ENCODE measurements at regions not wholly inside any gene's neighbourhood (a gene's known extent, or its start where the extent isn't known, plus 50 kb on each side); places are given as distances from the start of the nearest gene placed in this dataset.

GRCh38 chr15:35168464-35168863, 83.4 kb upstream of the NANOGP8 start:
- Histone ChIP-seq H3K36me3 (ENCODE audit: control insufficient read depth, insufficient read depth, low read length) (no peaks in the 10 kb centered on the region), H3K4me1 (ENCODE audit: control insufficient read depth, extremely low read depth, insufficient read depth, low read length) (peaks cover 9% of the 10 kb centered on the region), H4K20me1 (ENCODE audit: control insufficient read depth, extremely low read depth, insufficient read depth, low read length) (no peaks in the 10 kb centered on the region), H3K27ac (ENCODE audit: insufficient read depth, low read length) (no peak overlapping the region), H2AFZ (ENCODE audit: low read length) (no peak overlapping the region), H3K27me3 (ENCODE audit: control insufficient read depth, insufficient read depth, low read length) (no peaks in the 10 kb centered on the region), H3K79me2 (ENCODE audit: control insufficient read depth, insufficient read depth, low read length) (no peaks in the 10 kb centered on the region), H3K9ac (ENCODE audit: insufficient read depth, low read length) (no peak overlapping the region), H3K9me3 (ENCODE audit: control insufficient read depth, insufficient read depth, low read depth, low read length) (no peaks in the 10 kb centered on the region), H3K4me3 (replicated peaks in 1 of 4; ENCODE audit: control extremely low read depth in 1 of 4, insufficient read depth in 1 of 4, low read depth in 3 of 4, low read length in 4 of 4) (peak overlapping the region in 1 of 4 experiments; percentile 25), H3K4me2 (ENCODE audit: extremely low read depth, insufficient read depth, low read length) (peak overlapping the region; percentile 0)
- DNase-seq (ENCODE audit: low read depth in 2 of 2), result peak; percentile 83
- TF ChIP-seq CTCF (conservative IDR thresholded peaks at IDR 0.05 in 1 of 2, IDR thresholded peaks at IDR 0.05 in 1 of 2; ENCODE audit: low read depth in 1 of 2, low read length in 2 of 2) (no peak), EZH2 (IDR thresholded peaks at IDR 0.05; ENCODE audit: low read length, missing control alignments) (no peak)

DNA sequence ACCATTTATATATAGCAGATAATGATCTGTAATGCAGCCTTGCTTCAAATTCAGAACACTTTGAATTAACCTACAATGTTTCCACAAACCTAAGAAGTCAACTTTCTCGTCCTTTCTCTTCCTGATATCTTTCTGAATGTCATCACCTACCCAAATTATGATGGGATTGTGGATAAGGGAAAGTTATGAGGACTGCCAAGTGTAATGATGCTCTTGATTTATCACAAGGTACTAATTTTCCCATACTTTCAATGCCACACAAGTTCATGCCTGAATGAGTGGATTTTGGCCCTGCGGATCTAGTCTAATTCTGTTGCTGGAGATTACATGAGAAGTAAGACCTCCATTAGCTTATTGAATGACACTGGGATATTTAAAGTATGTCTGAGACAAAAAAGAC, 82.6 kb upstream of the NANOGP8 start:
- Histone ChIP-seq H4K20me1 (ENCODE audit: control insufficient read depth, extremely low read depth, insufficient read depth, low read length) (no peaks in the 10 kb centered on the region), H3K4me3 (replicated peaks in 1 of 4; ENCODE audit: control extremely low read depth in 1 of 4, insufficient read depth in 1 of 4, low read depth in 3 of 4, low read length in 4 of 4) (no peak overlapping the region), H3K27me3 (ENCODE audit: control insufficient read depth, insufficient read depth, low read length) (no peaks in the 10 kb centered on the region), H3K36me3 (ENCODE audit: control insufficient read depth, insufficient read depth, low read length) (no peaks in the 10 kb centered on the region), H3K4me2 (ENCODE audit: extremely low read depth, insufficient read depth, low read length) (no peak overlapping the region), H2AFZ (ENCODE audit: low read length) (no peak overlapping the region), H3K27ac (ENCODE audit: insufficient read depth, low read length) (no peak overlapping the region), H3K9me3 (ENCODE audit: control insufficient read depth, insufficient read depth, low read depth, low read length) (no peaks in the 10 kb centered on the region), H3K9ac (ENCODE audit: insufficient read depth, low read length) (no peak overlapping the region), H3K4me1 (ENCODE audit: control insufficient read depth, extremely low read depth, insufficient read depth, low read length) (peaks cover 9% of the 10 kb centered on the region), H3K79me2 (ENCODE audit: control insufficient read depth, insufficient read depth, low read length) (no peaks in the 10 kb centered on the region)
- no peak for TF ChIP-seq CTCF (conservative IDR thresholded peaks at IDR 0.05 in 1 of 2, IDR thresholded peaks at IDR 0.05 in 1 of 2; ENCODE audit: low read depth in 1 of 2, low read length in 2 of 2)
- TF ChIP-seq EZH2 (IDR thresholded peaks at IDR 0.05; ENCODE audit: low read length, missing control alignments), result no peak
- no peak for DNase-seq (ENCODE audit: low read depth in 2 of 2)

DNA sequence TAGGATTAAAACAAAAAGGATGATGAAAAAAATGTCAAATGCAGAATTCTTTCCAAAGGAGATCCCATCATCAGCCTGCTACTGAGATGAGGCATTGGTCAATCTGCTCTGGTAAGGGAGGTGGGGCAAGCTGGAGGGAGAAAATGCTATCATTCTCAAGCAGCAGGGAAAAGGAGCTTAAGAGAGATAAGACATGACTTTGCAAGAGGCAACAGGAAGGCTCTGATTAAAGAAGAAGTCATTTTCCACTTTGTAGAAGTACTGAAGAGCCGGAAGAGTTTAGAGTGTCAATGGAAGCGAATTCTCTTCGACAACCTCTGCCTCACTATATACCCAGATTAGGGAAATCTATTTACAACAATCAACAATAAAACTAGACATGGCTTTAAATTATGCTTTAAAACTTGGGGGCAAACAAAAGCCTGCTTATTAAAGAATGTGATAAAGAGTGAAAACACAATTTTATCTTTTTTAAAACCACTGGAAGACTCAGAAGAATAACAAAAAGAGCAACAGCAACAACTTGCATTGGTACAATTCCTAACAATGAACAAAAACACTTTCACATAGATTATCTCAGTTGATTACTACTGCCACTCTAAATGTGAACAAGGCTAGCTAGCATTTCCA, 81.8 kb upstream of the NANOGP8 start:
- DNase-seq (ENCODE audit: low read depth in 2 of 2), result peak in 1 of 2 donors; percentile 16
- TF ChIP-seq CTCF (conservative IDR thresholded peaks at IDR 0.05 in 1 of 2, IDR thresholded peaks at IDR 0.05 in 1 of 2; ENCODE audit: low read depth in 1 of 2, low read length in 2 of 2) (no peak), EZH2 (IDR thresholded peaks at IDR 0.05; ENCODE audit: low read length, missing control alignments) (no peak)
- H3K4me3 ChIP-seq (replicated peaks in 1 of 4; ENCODE audit: control extremely low read depth in 1 of 4, insufficient read depth in 1 of 4, low read depth in 3 of 4, low read length in 4 of 4), result no peak overlapping the region

More for the DNA sequence above, 81.8 kb upstream of the NANOGP8 start:
- Histone ChIP-seq H3K27ac (ENCODE audit: insufficient read depth, low read length) (no peak overlapping the region), H3K79me2 (ENCODE audit: control insufficient read depth, insufficient read depth, low read length) (no peaks in the 10 kb centered on the region), H4K20me1 (ENCODE audit: control insufficient read depth, extremely low read depth, insufficient read depth, low read length) (no peaks in the 10 kb centered on the region), H3K27me3 (ENCODE audit: control insufficient read depth, insufficient read depth, low read length) (no peaks in the 10 kb centered on the region), H3K9ac (ENCODE audit: insufficient read depth, low read length) (no peak overlapping the region), H3K4me1 (ENCODE audit: control insufficient read depth, extremely low read depth, insufficient read depth, low read length) (peaks cover 9% of the 10 kb centered on the region), H3K36me3 (ENCODE audit: control insufficient read depth, insufficient read depth, low read length) (no peaks in the 10 kb centered on the region), H3K9me3 (ENCODE audit: control insufficient read depth, insufficient read depth, low read depth, low read length) (no peaks in the 10 kb centered on the region), H3K4me2 (ENCODE audit: extremely low read depth, insufficient read depth, low read length) (no peak overlapping the region), H2AFZ (ENCODE audit: low read length) (no peak overlapping the region)
